ENCODE measurements at regions not wholly inside any gene's neighbourhood (a gene's known extent, or its start where the extent isn't known, plus 50 kb on each side); places are given as distances from the start of the nearest gene placed in this dataset.

DNA sequence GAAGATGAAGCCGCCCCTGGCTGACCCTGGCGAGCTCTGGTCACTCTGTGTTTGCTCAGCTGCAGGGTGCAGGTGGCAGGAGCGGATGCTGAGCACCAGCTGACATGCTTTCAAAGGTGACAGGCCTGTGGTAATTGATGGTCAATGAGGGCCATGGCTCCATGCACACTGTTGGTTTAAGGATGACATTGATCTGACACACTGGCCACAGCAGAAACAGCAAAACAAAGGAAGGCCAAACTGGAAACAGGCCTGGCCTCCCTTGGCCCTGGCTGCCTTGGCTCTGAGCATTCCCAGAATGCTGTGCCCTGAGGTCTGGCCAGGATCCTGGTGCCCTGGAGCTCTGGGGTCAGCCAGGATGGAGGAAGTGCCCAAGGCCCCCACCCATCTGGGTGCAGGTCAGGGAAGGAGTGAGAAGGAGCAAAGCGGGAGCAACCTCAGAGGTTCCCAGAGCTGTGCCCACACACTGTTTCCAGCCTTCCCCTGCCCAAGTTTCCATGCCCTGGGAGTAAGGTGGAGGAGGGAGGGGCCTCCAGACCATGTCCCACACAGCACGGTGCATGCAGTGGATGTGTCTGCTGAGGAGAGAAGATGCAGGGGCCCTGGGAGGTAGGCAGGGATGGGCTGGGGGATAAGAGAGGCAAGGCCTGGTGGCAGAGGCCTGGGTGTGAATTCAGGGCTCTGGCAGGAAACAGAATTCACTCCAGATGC, 302.2 kb downstream of the RPS24 start:
- TF ChIP-seq, protein P1, sequence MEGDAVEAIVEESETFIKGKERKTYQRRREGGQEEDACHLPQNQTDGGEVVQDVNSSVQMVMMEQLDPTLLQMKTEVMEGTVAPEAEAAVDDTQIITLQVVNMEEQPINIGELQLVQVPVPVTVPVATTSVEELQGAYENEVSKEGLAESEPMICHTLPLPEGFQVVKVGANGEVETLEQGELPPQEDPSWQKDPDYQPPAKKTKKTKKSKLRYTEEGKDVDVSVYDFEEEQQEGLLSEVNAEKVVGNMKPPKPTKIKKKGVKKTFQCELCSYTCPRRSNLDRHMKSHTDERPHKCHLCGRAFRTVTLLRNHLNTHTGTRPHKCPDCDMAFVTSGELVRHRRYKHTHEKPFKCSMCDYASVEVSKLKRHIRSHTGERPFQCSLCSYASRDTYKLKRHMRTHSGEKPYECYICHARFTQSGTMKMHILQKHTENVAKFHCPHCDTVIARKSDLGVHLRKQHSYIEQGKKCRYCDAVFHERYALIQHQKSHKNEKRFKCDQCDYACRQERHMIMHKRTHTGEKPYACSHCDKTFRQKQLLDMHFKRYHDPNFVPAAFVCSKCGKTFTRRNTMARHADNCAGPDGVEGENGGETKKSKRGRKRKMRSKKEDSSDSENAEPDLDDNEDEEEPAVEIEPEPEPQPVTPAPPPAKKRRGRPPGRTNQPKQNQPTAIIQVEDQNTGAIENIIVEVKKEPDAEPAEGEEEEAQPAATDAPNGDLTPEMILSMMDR (conservative IDR thresholded peaks at IDR 0.05 in 1 of 2, IDR thresholded peaks at IDR 0.05 in 1 of 2; ENCODE audit: low read depth in 1 of 2, low read length in 2 of 2), result no peak
- TF ChIP-seq EZH2 (IDR thresholded peaks at IDR 0.05; ENCODE audit: low read length, missing control alignments), result no peak
